Smooth muscle cell (in vitro differentiated cells): ENCODE measurements at regions not wholly inside any gene's neighbourhood (a gene's known extent, or its start where the extent isn't known, plus 50 kb on each side); places are given as distances from the start of the nearest gene placed in this dataset.

Experiments
- DNase-seq: peaks from one replicate; lab custom pipeline; 2025; ENCODE audit not compliant: unreplicated experiment; lab: John Stamatoyannopoulos, UW
- H2AFZ ChIP-seq: fragments of 200-600 bp; sonication (generic); 2 replicates; pipeline ENCODE4 v1.6.0; 2016; ENCODE audit warnings: antibody characterized with exemption, low read depth, mild to moderate bottlenecking
- H3F3A ChIP-seq: fragments of 200-600 bp; sonication (generic); 2 replicates; pipeline ENCODE4 v1.6.0; 2017; ENCODE audit warnings: antibody characterized with exemption, low read depth
- H3K27ac ChIP-seq: fragments of 200-600 bp; sonication (generic); 2 replicates; pipeline ENCODE4 v1.5.1; 2016; ENCODE audit warnings: low read depth, mild to moderate bottlenecking
- H3K27me3 ChIP-seq: fragments of 200-600 bp; sonication (generic); 2 replicates; pipeline ENCODE4 v1.6.1; 2016; ENCODE audit warnings: low read depth, mild to moderate bottlenecking
- H3K36me3 ChIP-seq: fragments of 200-600 bp; sonication (generic); 2 replicates; pipeline ENCODE4 v1.5.1; 2016; ENCODE audit warnings: low read depth
- H3K4me1 ChIP-seq: fragments of 200-600 bp; sonication (generic); 2 replicates; pipeline ENCODE4 v1.5.1; 2016; ENCODE audit warnings: low read depth
- H3K4me2 ChIP-seq: fragments of 200-600 bp; sonication (generic); 2 replicates; pipeline ENCODE4 v1.6.0; 2016; ENCODE audit warnings: mild to moderate bottlenecking
- H3K4me3 ChIP-seq: fragments of 200-600 bp; sonication (generic); 2 replicates; pipeline ENCODE4 v1.5.1; 2016; ENCODE audit warnings: mild to moderate bottlenecking
- H3K79me2 ChIP-seq: fragments of 200-600 bp; sonication (generic); 2 replicates; pipeline ENCODE4 v1.6.0; 2016; ENCODE audit warnings: low read depth, mild to moderate bottlenecking
- H3K9ac ChIP-seq: fragments of 200-600 bp; sonication (generic); 2 replicates; pipeline ENCODE4 v1.6.0; 2016; ENCODE audit warnings: low read depth
- H3K9me3 ChIP-seq: fragments of 200-600 bp; sonication (generic); replicated peaks from 2 replicates; pipeline ENCODE4 v1.5.1; 2016; ENCODE audit warnings: low read depth
- H4K20me1 ChIP-seq: fragments of 200-600 bp; sonication (generic); 2 replicates; pipeline ENCODE4 v1.6.0; 2016; ENCODE audit warnings: low read depth
- CTCF ChIP-seq: fragments of 200-600 bp; sonication (generic); IDR thresholded peaks from 2 replicates; pipeline ENCODE4 v1.5.1; 2017; ENCODE audit warnings: borderline replicate concordance, mild to moderate bottlenecking, antibody characterized with exemption; ENCODE audit not compliant: insufficient read depth, poor library complexity, severe bottlenecking
- WGBS: methylation state at CpG from one replicate; pipeline ENCODE4 v1.1.7; 2016; ENCODE audit warnings: low lambda C conversion rate; 5-methylcytosine and 5-hydroxymethylcytosine counted together

DNA sequence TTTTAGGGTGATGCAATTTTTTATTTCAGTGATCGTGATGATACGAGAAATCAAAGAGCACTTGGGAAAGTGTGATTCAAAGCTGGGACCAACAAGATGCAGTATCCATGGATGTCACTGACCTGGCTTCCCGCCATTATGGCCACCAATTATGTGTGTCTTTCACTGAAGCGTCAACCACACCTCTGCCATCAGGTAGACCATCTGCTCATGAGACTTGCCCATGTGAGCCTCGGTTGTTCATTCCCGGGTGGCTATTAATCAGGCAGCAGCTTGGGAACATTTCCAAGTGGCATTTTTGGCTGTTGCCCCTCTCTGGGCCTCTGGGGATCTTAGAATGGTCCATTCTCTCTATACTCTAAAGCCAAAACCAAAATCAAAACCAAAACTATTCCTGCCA, 436.0 kb upstream of the ADAMTSL1 start:
- 88% methylated on average over 6 of the region's 6 CpGs for WGBS
- Histone ChIP-seq H4K20me1 (no peaks in the 10 kb centered on the region), H3K4me1 (no peaks in the 10 kb centered on the region), H3K9ac (no peak overlapping the region), H3K79me2 (no peaks in the 10 kb centered on the region), H3K27ac (no peak overlapping the region), H3K27me3 (peaks cover 42% of the 10 kb centered on the region), H3K9me3 (no peaks in the 10 kb centered on the region), H2AFZ (no peak overlapping the region), H3K36me3 (no peaks in the 10 kb centered on the region), H3K4me2 (no peak overlapping the region), H3F3A (no peaks in the 10 kb centered on the region), H3K4me3 (no peak overlapping the region)
- no peak for TF ChIP-seq CTCF
- no peak for DNase-seq

GRCh38 chr9:18040327-18040726, 433.6 kb upstream of the ADAMTSL1 start:
- Histone ChIP-seq H3K4me1 (no peaks in the 10 kb centered on the region), H3K4me2 (no peak overlapping the region), H3K27ac (no peak overlapping the region), H3K36me3 (no peaks in the 10 kb centered on the region), H2AFZ (no peak overlapping the region), H3F3A (no peaks in the 10 kb centered on the region), H3K9me3 (no peaks in the 10 kb centered on the region), H4K20me1 (no peaks in the 10 kb centered on the region), H3K4me3 (no peak overlapping the region), H3K27me3 (peaks cover 23% of the 10 kb centered on the region), H3K79me2 (no peaks in the 10 kb centered on the region), H3K9ac (no peak overlapping the region)
- TF ChIP-seq CTCF = no peak
- WGBS = 87% methylated on average over 2 of the region's 2 CpGs
- no peak for DNase-seq

DNA sequence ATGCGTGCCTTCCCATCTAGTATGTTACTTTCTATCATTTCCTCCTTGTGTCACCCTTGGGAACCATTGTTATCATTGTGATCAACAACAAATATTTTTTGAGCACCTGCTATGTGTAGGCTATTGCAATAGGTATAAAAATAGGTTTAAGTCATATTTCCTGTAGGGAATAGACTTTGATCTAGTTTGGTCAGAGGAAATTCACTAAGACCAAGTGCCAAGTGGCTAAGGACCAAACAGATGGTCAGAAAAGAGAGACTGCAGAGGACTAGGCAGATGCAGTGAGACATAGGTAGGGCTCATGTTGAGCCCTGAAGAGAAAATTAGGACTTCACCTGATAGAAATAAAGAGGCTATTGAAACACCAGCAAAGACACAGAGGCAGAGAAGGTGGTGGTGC, 430.0 kb upstream of the ADAMTSL1 start:
- 97% methylated on average over 1 of the region's 1 CpG for WGBS

More for the DNA sequence above, 430.0 kb upstream of the ADAMTSL1 start:
- no peak for TF ChIP-seq CTCF
- no peaks in the 10 kb centered on the region for H3F3A ChIP-seq
- no peaks in the 10 kb centered on the region for H4K20me1 ChIP-seq
- H3K4me1 ChIP-seq = no peaks in the 10 kb centered on the region
- H3K4me3 ChIP-seq = no peak overlapping the region
- DNase-seq = no peak
- no peak overlapping the region for H3K4me2 ChIP-seq
- H2AFZ ChIP-seq = no peak overlapping the region
- H3K9ac ChIP-seq = no peak overlapping the region
- no peaks in the 10 kb centered on the region for H3K36me3 ChIP-seq
- H3K79me2 ChIP-seq = no peaks in the 10 kb centered on the region
- peaks cover 20% of the 10 kb centered on the region for H3K27me3 ChIP-seq
- H3K27ac ChIP-seq = no peak overlapping the region
- no peaks in the 10 kb centered on the region for H3K9me3 ChIP-seq
